Right atrium auricular region (tissue), 2 donors: ENCODE measurements at regions not wholly inside any gene's neighbourhood (a gene's known extent, or its start where the extent isn't known, plus 50 kb on each side); places are given as distances from the start of the nearest gene placed in this dataset.

Experiments
- DNase-seq: peaks from one replicate; pipeline ENCODE4 v3.0.0-alpha.2; 2019; ENCODE audit warnings: low spot score
- H3K27ac ChIP-seq, 2 donors: fragments of 200-600 bp; sonication (generic); 1 replicate in 1 of 2; 2 replicates in 1 of 2; pipeline ENCODE4 v1.5.1; 2016 to 2019
- H3K27me3 ChIP-seq, 2 donors: fragments of 200-600 bp; sonication (generic); one replicate each; pipeline versions ENCODE4 v1.5.1 to v1.6.0; 2017 to 2019
- H3K36me3 ChIP-seq: fragments of 200-600 bp; sonication (generic); one replicate; pipeline ENCODE4 v1.5.1; 2016
- H3K4me1 ChIP-seq, 2 donors: fragments of 200-600 bp; sonication (generic); one replicate each; pipeline versions ENCODE4 v1.5.1 to v1.6.0; 2017 to 2019
- H3K4me3 ChIP-seq, 2 donors: fragments of 200-600 bp; sonication (generic); 1 replicate in 1 of 2; 2 replicates in 1 of 2; pipeline ENCODE4 v1.5.1; 2017 to 2019; ENCODE audit warnings: mild to moderate bottlenecking in 1 of 2, moderate library complexity in 1 of 2
- H3K9me3 ChIP-seq, 2 donors: fragments of 200-600 bp; sonication (generic); one replicate each; pipeline ENCODE4 v1.5.1; 2019
- TF ChIP-seq, protein P1 (sequence below), 2 donors: fragments of 200-600 bp; sonication (generic); IDR thresholded peaks; one replicate each; pipeline ENCODE4 v1.5.1; 2019; ENCODE audit warnings: antibody characterized with exemption in 2 of 2

DNA sequence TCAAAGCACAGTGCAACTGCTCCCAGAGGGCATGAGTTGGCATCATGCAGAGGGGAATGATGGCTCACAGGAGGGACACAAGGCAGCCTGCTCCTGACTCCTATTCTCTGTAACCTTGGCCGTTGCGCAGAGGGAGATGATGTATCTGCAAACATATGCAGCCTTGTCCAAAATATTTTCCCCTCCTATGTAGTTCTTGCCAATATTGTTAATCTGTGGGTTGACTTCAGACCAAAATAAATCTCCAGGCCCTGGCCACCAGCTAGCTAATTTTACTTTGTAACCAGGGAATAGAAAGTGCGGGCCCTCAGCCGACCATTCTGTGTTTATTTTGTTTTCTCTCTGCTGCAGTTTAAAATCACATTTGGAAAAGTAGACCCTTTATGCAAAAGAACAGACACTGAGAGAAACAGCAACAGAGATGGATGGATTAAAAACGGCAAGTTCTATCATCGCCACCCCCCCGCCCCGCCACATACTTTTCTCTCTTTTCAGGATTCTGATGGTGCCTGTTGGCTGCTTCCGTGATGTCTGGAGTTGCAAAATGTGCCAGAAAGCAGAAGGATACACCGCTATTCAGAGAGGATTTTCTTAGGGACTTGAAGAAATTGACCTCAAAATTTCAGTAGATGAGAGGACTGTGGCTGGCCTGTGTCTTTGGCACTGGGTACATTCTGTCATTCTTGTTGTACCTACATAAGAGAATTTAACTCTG is 185.3 kb upstream of the BCOR start:
- H3K4me3 ChIP-seq, result no peak overlapping the region
- H3K27me3 ChIP-seq, result no peaks in the 10 kb centered on the region
- H3K4me1 ChIP-seq, result no peaks in the 10 kb centered on the region
- no peak overlapping the region for H3K27ac ChIP-seq
- H3K36me3 ChIP-seq, result no peaks in the 10 kb centered on the region
- TF ChIP-seq, protein P1, sequence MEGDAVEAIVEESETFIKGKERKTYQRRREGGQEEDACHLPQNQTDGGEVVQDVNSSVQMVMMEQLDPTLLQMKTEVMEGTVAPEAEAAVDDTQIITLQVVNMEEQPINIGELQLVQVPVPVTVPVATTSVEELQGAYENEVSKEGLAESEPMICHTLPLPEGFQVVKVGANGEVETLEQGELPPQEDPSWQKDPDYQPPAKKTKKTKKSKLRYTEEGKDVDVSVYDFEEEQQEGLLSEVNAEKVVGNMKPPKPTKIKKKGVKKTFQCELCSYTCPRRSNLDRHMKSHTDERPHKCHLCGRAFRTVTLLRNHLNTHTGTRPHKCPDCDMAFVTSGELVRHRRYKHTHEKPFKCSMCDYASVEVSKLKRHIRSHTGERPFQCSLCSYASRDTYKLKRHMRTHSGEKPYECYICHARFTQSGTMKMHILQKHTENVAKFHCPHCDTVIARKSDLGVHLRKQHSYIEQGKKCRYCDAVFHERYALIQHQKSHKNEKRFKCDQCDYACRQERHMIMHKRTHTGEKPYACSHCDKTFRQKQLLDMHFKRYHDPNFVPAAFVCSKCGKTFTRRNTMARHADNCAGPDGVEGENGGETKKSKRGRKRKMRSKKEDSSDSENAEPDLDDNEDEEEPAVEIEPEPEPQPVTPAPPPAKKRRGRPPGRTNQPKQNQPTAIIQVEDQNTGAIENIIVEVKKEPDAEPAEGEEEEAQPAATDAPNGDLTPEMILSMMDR (IDR thresholded peaks at IDR 0.05), result no peak
- DNase-seq, result no peak
- H3K9me3 ChIP-seq, result peaks cover 0 to 10% of the 10 kb centered on the region in 2 donors

DNA sequence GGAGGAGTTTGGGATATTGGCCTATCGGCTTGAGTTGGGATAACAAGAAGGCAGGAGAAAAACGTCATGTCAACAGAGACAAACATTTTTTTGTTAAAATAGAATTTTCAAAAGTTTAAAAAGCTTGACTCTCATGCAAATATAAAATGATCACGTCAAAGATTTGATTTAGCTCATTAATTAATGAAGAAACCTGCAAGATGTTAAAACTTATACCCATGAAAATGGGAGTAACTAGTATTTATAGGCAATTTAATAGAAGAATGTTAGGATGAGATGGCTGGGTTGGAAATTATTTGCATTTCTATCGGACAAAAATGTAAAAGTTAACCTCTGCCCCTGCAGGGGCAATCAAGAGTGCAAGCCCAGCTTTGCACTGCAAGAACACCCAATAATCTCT is 184.6 kb upstream of the BCOR start:
- no peaks in the 10 kb centered on the region for H3K36me3 ChIP-seq
- no peaks in the 10 kb centered on the region for H3K4me1 ChIP-seq
- H3K4me3 ChIP-seq, result no peak overlapping the region
- TF ChIP-seq, protein P1 (IDR thresholded peaks at IDR 0.05), result no peak
- H3K9me3 ChIP-seq, result peaks cover 0 to 6% of the 10 kb centered on the region in 2 donors
- no peaks in the 10 kb centered on the region for H3K27me3 ChIP-seq
- DNase-seq, result no peak
- no peak overlapping the region for H3K27ac ChIP-seq

DNA sequence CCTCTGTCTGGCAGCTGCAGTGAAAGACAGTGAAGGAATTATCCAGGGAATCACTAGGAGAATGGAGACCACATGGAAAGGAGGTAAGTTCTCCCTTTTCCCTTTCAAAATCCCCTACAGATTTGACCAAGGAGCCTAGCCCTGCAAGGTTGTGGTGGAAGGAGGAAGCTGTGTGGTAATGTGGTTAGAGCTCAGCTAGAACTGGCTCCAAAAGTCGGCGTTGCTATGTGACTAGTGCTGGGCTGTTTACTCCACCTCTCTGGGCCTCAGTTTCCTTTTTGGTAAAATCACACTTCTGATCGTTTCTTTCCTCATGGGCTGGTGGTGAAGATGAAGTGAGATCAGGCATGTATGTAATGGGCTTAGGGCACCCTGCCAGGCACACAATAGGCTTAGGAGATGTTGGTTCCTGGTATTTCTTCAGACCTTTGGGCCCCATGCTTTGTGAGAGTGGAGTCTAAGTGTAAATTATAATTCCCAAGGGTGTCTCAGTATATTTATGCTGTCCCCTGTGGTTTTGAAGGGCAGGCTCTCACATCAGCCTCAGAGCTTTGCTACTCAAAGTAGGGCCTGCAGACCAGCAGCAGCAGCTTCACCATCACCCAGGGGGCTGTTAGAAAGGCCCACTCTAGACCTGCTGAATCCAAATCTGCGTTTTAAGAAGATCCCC is 183.7 kb upstream of the BCOR start:
- Histone ChIP-seq H3K27me3 (no peaks in the 10 kb centered on the region), H3K4me3 (no peak overlapping the region), H3K27ac (no peak overlapping the region), H3K4me1 (no peaks in the 10 kb centered on the region), H3K36me3 (no peaks in the 10 kb centered on the region), H3K9me3 (peaks cover 0 to 13% of the 10 kb centered on the region in 2 donors)
- DNase-seq, result no peak
- TF ChIP-seq, protein P1 (IDR thresholded peaks at IDR 0.05), result no peak

DNA sequence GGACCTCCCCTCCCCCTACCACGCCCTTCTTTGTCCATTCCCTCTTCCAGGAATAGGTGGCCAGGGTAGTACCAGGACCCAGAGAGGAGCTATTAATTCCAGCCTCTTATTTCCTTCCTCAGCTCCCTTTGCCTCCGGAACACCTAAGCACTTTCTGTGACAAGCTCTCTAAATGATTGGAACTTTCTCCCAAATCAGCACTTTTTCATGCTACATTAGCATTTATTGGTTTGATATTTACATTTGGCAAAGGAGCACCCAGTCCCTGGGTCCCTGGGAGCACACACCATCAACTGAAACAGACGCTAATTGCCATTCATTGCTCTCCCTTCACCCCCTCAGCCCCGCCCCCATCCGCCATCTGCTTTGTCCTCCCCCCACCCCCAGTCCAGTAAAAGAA is 182.0 kb upstream of the BCOR start:
- H3K4me1 ChIP-seq, result no peaks in the 10 kb centered on the region
- H3K4me3 ChIP-seq, result no peak overlapping the region
- TF ChIP-seq, protein P1 (IDR thresholded peaks at IDR 0.05), result no peak
- no peak for DNase-seq
- H3K27ac ChIP-seq, result no peak overlapping the region
- peaks cover 0 to 21% of the 10 kb centered on the region in 2 donors for H3K9me3 ChIP-seq
- H3K27me3 ChIP-seq, result no peaks in the 10 kb centered on the region
- H3K36me3 ChIP-seq, result no peaks in the 10 kb centered on the region

DNA sequence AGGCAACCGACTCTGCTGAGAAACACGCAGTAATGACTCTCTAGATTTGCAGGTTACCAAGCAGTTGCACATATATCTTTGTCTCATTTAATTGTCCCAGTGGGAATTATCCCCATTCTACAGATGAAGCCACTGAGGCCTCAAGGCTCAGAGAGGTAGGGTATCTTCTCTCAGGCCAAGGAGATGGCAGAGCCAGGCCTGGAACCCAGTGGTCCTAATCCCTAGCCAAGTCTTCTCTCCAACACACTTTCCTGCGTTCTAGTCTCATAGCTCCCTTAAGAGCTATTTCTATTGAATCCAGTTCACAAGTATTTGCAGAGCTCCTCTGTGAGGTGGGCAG is 181.3 kb upstream of the BCOR start:
- no peaks in the 10 kb centered on the region for H3K4me1 ChIP-seq
- H3K9me3 ChIP-seq, result peaks cover 0 to 20% of the 10 kb centered on the region in 2 donors
- H3K36me3 ChIP-seq, result no peaks in the 10 kb centered on the region
- no peak overlapping the region for H3K4me3 ChIP-seq
- no peaks in the 10 kb centered on the region for H3K27me3 ChIP-seq
- no peak for DNase-seq
- TF ChIP-seq, protein P1 (IDR thresholded peaks at IDR 0.05), result no peak
- no peak overlapping the region for H3K27ac ChIP-seq
